ENCODE measurements at regions not wholly inside any gene's neighbourhood (a gene's known extent, or its start where the extent isn't known, plus 50 kb on each side); places are given as distances from the start of the nearest gene placed in this dataset.

- Histone ChIP-seq H3K27ac (no peak overlapping the region), H3K4me3 (no peak overlapping the region), H3K4me1 (no peaks in the 10 kb centered on the region), H3K9ac (ENCODE audit: low read depth in 2 of 2, low read length in 2 of 2) (no peak overlapping the region), H3K9me3 (no peaks in the 10 kb centered on the region), H3K36me3 (no peaks in the 10 kb centered on the region), H3K27me3 (no peaks in the 10 kb centered on the region)
- no peak for DNase-seq
- intact Hi-C loops (cut with DNase I), result no loop called here
- TF ChIP-seq CTCF (IDR thresholded peaks at IDR 0.05), result no peak
Observed at GRCh38 chr2:236857781-236858180, 227.9 kb upstream of the COPS8 start.

GRCh38 chr2:236858661-236859060 is 227.0 kb upstream of the COPS8 start:
- no peak overlapping the region for H3K27ac ChIP-seq
- DNase-seq, result no peak
- no peak overlapping the region for H3K9ac ChIP-seq (ENCODE audit: low read depth in 2 of 2, low read length in 2 of 2)
- H3K4me3 ChIP-seq, result no peak overlapping the region
- no peaks in the 10 kb centered on the region for H3K4me1 ChIP-seq
- TF ChIP-seq CTCF (IDR thresholded peaks at IDR 0.05), result no peak
- no peaks in the 10 kb centered on the region for H3K36me3 ChIP-seq
- no peaks in the 10 kb centered on the region for H3K9me3 ChIP-seq
- H3K27me3 ChIP-seq, result no peaks in the 10 kb centered on the region
- intact Hi-C loops (cut with DNase I), result no loop called here

GRCh38 chr2:236859908-236860307 is 225.8 kb upstream of the COPS8 start:
- DNase-seq, result no peak
- intact Hi-C loops (cut with DNase I), result no loop called here
- no peak overlapping the region for H3K4me3 ChIP-seq
- no peaks in the 10 kb centered on the region for H3K4me1 ChIP-seq
- no peak overlapping the region for H3K27ac ChIP-seq
- no peaks in the 10 kb centered on the region for H3K27me3 ChIP-seq
- no peaks in the 10 kb centered on the region for H3K9me3 ChIP-seq
- H3K36me3 ChIP-seq, result no peaks in the 10 kb centered on the region
- TF ChIP-seq CTCF (IDR thresholded peaks at IDR 0.05), result no peak
- no peak overlapping the region for H3K9ac ChIP-seq (ENCODE audit: low read depth in 2 of 2, low read length in 2 of 2)

GRCh38 chr2:236861196-236861875 is 224.4 kb upstream of the COPS8 start:
- no peak overlapping the region for H3K9ac ChIP-seq (ENCODE audit: low read depth in 2 of 2, low read length in 2 of 2)
- H3K9me3 ChIP-seq, result no peaks in the 10 kb centered on the region
- H3K36me3 ChIP-seq, result no peaks in the 10 kb centered on the region
- no peaks in the 10 kb centered on the region for H3K27me3 ChIP-seq
- H3K4me3 ChIP-seq, result no peak overlapping the region
- no peak for TF ChIP-seq CTCF (IDR thresholded peaks at IDR 0.05)
- H3K4me1 ChIP-seq, result no peaks in the 10 kb centered on the region
- no peak overlapping the region for H3K27ac ChIP-seq
- intact Hi-C loops (cut with DNase I), result no loop called here
- no peak for DNase-seq

GRCh38 chr2:236861944-236862343 is 223.7 kb upstream of the COPS8 start:
- intact Hi-C loops (cut with DNase I), result no loop called here

More at GRCh38 chr2:236861944-236862343, 223.7 kb upstream of the COPS8 start:
- Histone ChIP-seq H3K27ac (no peak overlapping the region), H3K27me3 (no peaks in the 10 kb centered on the region), H3K4me1 (no peaks in the 10 kb centered on the region), H3K36me3 (no peaks in the 10 kb centered on the region), H3K4me3 (no peak overlapping the region), H3K9me3 (no peaks in the 10 kb centered on the region), H3K9ac (ENCODE audit: low read depth in 2 of 2, low read length in 2 of 2) (no peak overlapping the region)
- no peak for DNase-seq
- TF ChIP-seq CTCF (IDR thresholded peaks at IDR 0.05), result no peak
